ENCODE measurements at regions not wholly inside any gene's neighbourhood (a gene's known extent, or its start where the extent isn't known, plus 50 kb on each side); places are given as distances from the start of the nearest gene placed in this dataset.

- TF ChIP-seq CTCF (conservative IDR thresholded peaks at IDR 0.05; ENCODE audit: control insufficient read depth, insufficient read depth, low read depth, low read length), result no peak
- no peak overlapping the region for H3K4me3 ChIP-seq (ENCODE audit: control insufficient read depth, low read depth, low read length)
- peak; percentile 32 for DNase-seq (ENCODE audit: low read depth)
Measured at GRCh38 chr2:39487398-39488250, 50.5 kb upstream of the MAP4K3 start.

GRCh38 chr2:39488450-39488849 lies 51.4 kb upstream of the MAP4K3 start:
- no peak for TF ChIP-seq CTCF (conservative IDR thresholded peaks at IDR 0.05; ENCODE audit: control insufficient read depth, insufficient read depth, low read depth, low read length)
- peak; percentile 96 for DNase-seq (ENCODE audit: low read depth)
- H3K4me3 ChIP-seq (ENCODE audit: control insufficient read depth, low read depth, low read length), result no peak overlapping the region

GRCh38 chr2:39490586-39490985 lies 53.5 kb upstream of the MAP4K3 start:
- TF ChIP-seq CTCF (conservative IDR thresholded peaks at IDR 0.05; ENCODE audit: control insufficient read depth, insufficient read depth, low read depth, low read length), result no peak
- DNase-seq (ENCODE audit: low read depth), result no peak
- H3K4me3 ChIP-seq (ENCODE audit: control insufficient read depth, low read depth, low read length), result no peak overlapping the region

GRCh38 chr2:39491653-39492052 lies 54.6 kb upstream of the MAP4K3 start:
- no peak for TF ChIP-seq CTCF (conservative IDR thresholded peaks at IDR 0.05; ENCODE audit: control insufficient read depth, insufficient read depth, low read depth, low read length)
- no peak for DNase-seq (ENCODE audit: low read depth)
- no peak overlapping the region for H3K4me3 ChIP-seq (ENCODE audit: control insufficient read depth, low read depth, low read length)

- no peak for TF ChIP-seq CTCF (conservative IDR thresholded peaks at IDR 0.05; ENCODE audit: control insufficient read depth, insufficient read depth, low read depth, low read length)
- no peak overlapping the region for H3K4me3 ChIP-seq (ENCODE audit: control insufficient read depth, low read depth, low read length)
- peak; percentile 98 for DNase-seq (ENCODE audit: low read depth)
Measured at GRCh38 chr2:39492095-39492590, 55.1 kb upstream of the MAP4K3 start.

GRCh38 chr2:39492716-39493115 lies 55.6 kb upstream of the MAP4K3 start:
- no peak for TF ChIP-seq CTCF (conservative IDR thresholded peaks at IDR 0.05; ENCODE audit: control insufficient read depth, insufficient read depth, low read depth, low read length)
- no peak for DNase-seq (ENCODE audit: low read depth)
- no peak overlapping the region for H3K4me3 ChIP-seq (ENCODE audit: control insufficient read depth, low read depth, low read length)
